ENCODE measurements at regions not wholly inside any gene's neighbourhood (a gene's known extent, or its start where the extent isn't known, plus 50 kb on each side); places are given as distances from the start of the nearest gene placed in this dataset.

- DNase-seq, result no peak
- Histone ChIP-seq H3K79me2 (ENCODE audit: low read depth) (no peaks in the 10 kb centered on the region), H3K4me3 (no peak overlapping the region), H3K4me1 (replicated peaks; ENCODE audit: insufficient read depth) (no peaks in the 10 kb centered on the region), H3F3A (ENCODE audit: insufficient read depth, low read depth) (no peaks in the 10 kb centered on the region), H3K4me2 (no peak overlapping the region), H2AFZ (no peak overlapping the region), H4K20me1 (ENCODE audit: insufficient read depth) (no peaks in the 10 kb centered on the region), H3K27me3 (ENCODE audit: insufficient read depth, low read depth) (peaks cover 11% of the 10 kb centered on the region; the same call in 1 of the 2 replicates), H3K27ac (no peak overlapping the region), H3K36me3 (ENCODE audit: low read depth) (no peaks in the 10 kb centered on the region), H3K9me2 (ENCODE audit: insufficient read depth) (no peaks in the 10 kb centered on the region), H3K9me3 (ENCODE audit: insufficient read depth, low read depth) (no peaks in the 10 kb centered on the region)
- TF ChIP-seq CTCF (conservative IDR thresholded peaks at IDR 0.05) (no peak), EZH2 (IDR thresholded peaks at IDR 0.05; ENCODE audit: low read depth) (no peak)
- ChIA-PET CTCF (no interaction called here), POLR2A (ENCODE audit: unreplicated experiment) (no interaction called here)
- BruUV-seq (replicated peaks), result no TSS peak
- intact Hi-C loops (cut with micrococcal nuclease; ENCODE audit: unreplicated experiment), result no loop called here
These were observed 277.4 kb upstream of the PLXNA2 start for GRCh38 chr1:208521534-208521933.

DNA sequence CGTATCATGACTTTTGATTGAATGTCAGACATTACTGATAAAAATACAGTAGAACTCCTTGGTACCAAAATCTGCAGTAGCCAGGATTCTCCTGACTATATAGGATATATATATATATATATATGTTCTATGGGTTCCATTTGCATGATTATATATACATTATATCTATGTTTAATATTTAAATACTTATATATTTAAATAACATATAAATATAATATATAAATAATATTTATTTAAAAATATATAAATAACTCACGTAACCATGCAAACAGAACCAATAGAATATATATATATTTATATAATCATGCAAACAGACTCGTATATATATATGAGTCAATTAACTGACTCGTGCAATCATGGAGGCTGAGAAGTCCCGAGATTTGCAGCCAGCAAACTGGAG is 278.8 kb upstream of the PLXNA2 start:
- H3F3A ChIP-seq (ENCODE audit: insufficient read depth, low read depth), result no peaks in the 10 kb centered on the region
- no peaks in the 10 kb centered on the region for H3K4me1 ChIP-seq (replicated peaks; ENCODE audit: insufficient read depth)
- H4K20me1 ChIP-seq (ENCODE audit: insufficient read depth), result no peaks in the 10 kb centered on the region
- H2AFZ ChIP-seq, result no peak overlapping the region
- no peaks in the 10 kb centered on the region for H3K9me2 ChIP-seq (ENCODE audit: insufficient read depth)
- BruUV-seq (replicated peaks), result no TSS peak
- POLR2A ChIA-PET (ENCODE audit: unreplicated experiment), result no interaction called here
- peaks cover 26% of the 10 kb centered on the region for H3K27me3 ChIP-seq (ENCODE audit: insufficient read depth, low read depth)
- TF ChIP-seq CTCF (conservative IDR thresholded peaks at IDR 0.05) (no peak), EZH2 (IDR thresholded peaks at IDR 0.05; ENCODE audit: low read depth) (no peak)
- H3K27ac ChIP-seq, result no peak overlapping the region
- CTCF ChIA-PET, result no interaction called here
- H3K36me3 ChIP-seq (ENCODE audit: low read depth), result no peaks in the 10 kb centered on the region
- DNase-seq, result no peak
- intact Hi-C loops (cut with micrococcal nuclease; ENCODE audit: unreplicated experiment), result no loop called here
- no peaks in the 10 kb centered on the region for H3K79me2 ChIP-seq (ENCODE audit: low read depth)
- no peaks in the 10 kb centered on the region for H3K9me3 ChIP-seq (ENCODE audit: insufficient read depth, low read depth)
- no peak overlapping the region for H3K4me2 ChIP-seq
- no peak overlapping the region for H3K4me3 ChIP-seq

GRCh38 chr1:208524376-208524775 is 280.2 kb upstream of the PLXNA2 start:
- Histone ChIP-seq H3K36me3 (ENCODE audit: low read depth) (no peaks in the 10 kb centered on the region), H3K79me2 (ENCODE audit: low read depth) (no peaks in the 10 kb centered on the region), H3K4me1 (replicated peaks; ENCODE audit: insufficient read depth) (no peaks in the 10 kb centered on the region), H3K27me3 (ENCODE audit: insufficient read depth, low read depth) (peaks cover 39% of the 10 kb centered on the region), H3K4me2 (no peak overlapping the region), H3K9me2 (ENCODE audit: insufficient read depth) (no peaks in the 10 kb centered on the region), H3F3A (ENCODE audit: insufficient read depth, low read depth) (no peaks in the 10 kb centered on the region), H3K9me3 (ENCODE audit: insufficient read depth, low read depth) (no peaks in the 10 kb centered on the region), H3K27ac (no peak overlapping the region), H3K4me3 (no peak overlapping the region), H2AFZ (no peak overlapping the region), H4K20me1 (ENCODE audit: insufficient read depth) (no peaks in the 10 kb centered on the region)
- intact Hi-C loops (cut with micrococcal nuclease; ENCODE audit: unreplicated experiment), result no loop called here
- TF ChIP-seq CTCF (conservative IDR thresholded peaks at IDR 0.05), result no peak
- no peak for TF ChIP-seq EZH2 (IDR thresholded peaks at IDR 0.05; ENCODE audit: low read depth)
- ChIA-PET POLR2A (ENCODE audit: unreplicated experiment) (no interaction called here), CTCF (no interaction called here)
- no peak for DNase-seq
- no TSS peak for BruUV-seq (replicated peaks)

Data from PC-9 (cell line).